AG04450 (cell line): ENCODE measurements at regions not wholly inside any gene's neighbourhood (a gene's known extent, or its start where the extent isn't known, plus 50 kb on each side); places are given as distances from the start of the nearest gene placed in this dataset.

ENCODE experiments used
- CTCF ChIA-PET: fragments of 300-600, 350-600 bp; formaldehyde crosslinking; extraction: SDS; loops from one replicate; lab custom pipeline; 2022; ENCODE audit warnings: antibody characterized with exemption, inconsistent platforms; lab: Charles Lee
- POLR2A ChIA-PET: fragments of 350-600 bp; formaldehyde crosslinking; extraction: SDS; loops from one replicate; lab custom pipeline; 2021; ENCODE audit warnings: antibody characterized with exemption, inconsistent platforms; lab: Yijun Ruan, JAX
- DNase-seq: peaks from one replicate; pipeline ENCODE4 v3.0.0-alpha.2; 2011; ENCODE audit warnings: low read depth, low spot score
- H3K27ac ChIP-seq: one replicate; pipeline ENCODE4 v1.5.1; 2012; ENCODE audit warnings: low read depth, low read length, control low read depth
- H3K27me3 ChIP-seq: one replicate; pipeline ENCODE4 v1.6.0; 2012; ENCODE audit warnings: low read length; ENCODE audit not compliant: control insufficient read depth, insufficient read depth
- H3K4me3 ChIP-seq: 2 replicates; pipeline ENCODE4 v1.5.1; 2011; ENCODE audit warnings: mild to moderate bottlenecking, low read depth, low read length, control low read depth
- H3K9me3 ChIP-seq: 2 replicates; pipeline ENCODE4 v1.5.1; 2012; ENCODE audit warnings: low read length; ENCODE audit not compliant: control insufficient read depth, insufficient read depth
- CTCF ChIP-seq: IDR thresholded peaks from 2 replicates; pipeline ENCODE4 v1.5.1; 2011; ENCODE audit warnings: low read depth, low read length, control low read depth, inconsistent platforms

DNA sequence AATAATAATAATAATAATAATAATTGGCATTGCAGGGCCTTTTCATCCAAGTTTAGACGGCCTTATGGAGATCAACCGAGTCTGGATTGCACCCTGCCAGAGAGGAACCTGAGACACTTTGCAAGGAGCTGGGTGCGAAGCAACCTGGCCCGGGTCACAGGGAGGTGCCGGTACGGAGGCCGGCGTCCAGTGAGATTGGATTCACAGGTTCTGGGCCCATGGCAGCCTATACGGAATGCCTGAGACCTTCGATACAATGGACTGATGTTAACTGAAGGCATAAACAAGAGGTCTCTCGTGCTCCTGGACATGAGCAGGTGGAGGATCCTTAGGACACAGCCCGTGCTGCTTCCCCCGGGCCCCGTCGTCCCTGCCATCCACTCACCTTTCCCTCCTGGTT is 416.5 kb upstream of the SALL3 start:
- no peak for DNase-seq
- Histone ChIP-seq H3K27me3 (no peaks in the 10 kb centered on the region), H3K9me3 (peaks cover 78% of the 10 kb centered on the region), H3K27ac (no peak overlapping the region), H3K4me3 (no peak overlapping the region)
- TF ChIP-seq CTCF: no peak
- POLR2A ChIA-PET: no interaction called here
- CTCF ChIA-PET: no interaction called here

DNA sequence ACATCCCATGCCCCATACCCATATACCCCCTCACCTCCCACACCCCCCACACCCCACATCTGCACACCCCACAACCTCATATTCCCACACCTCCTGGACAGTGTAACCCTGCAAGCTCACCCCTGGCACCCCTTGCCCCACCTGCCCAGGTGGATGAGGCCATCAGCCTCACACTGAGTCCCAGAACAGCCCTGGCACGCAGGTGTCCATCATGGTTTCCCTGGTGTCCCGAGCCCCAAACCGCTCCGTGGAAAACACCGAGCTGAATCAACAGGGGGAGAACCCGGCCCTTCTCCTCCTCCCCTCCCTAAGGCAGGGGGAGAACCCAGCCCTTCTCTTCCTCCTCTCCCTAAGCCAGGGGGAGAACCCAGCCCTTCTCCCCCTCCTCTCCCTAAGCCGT is 415.6 kb upstream of the SALL3 start:
- no peak for TF ChIP-seq CTCF
- H3K27ac ChIP-seq: no peak overlapping the region
- peaks cover 68% of the 10 kb centered on the region for H3K9me3 ChIP-seq
- no peaks in the 10 kb centered on the region for H3K27me3 ChIP-seq
- H3K4me3 ChIP-seq: no peak overlapping the region
- ChIA-PET CTCF (no interaction called here), POLR2A (no interaction called here)
- no peak for DNase-seq

DNA sequence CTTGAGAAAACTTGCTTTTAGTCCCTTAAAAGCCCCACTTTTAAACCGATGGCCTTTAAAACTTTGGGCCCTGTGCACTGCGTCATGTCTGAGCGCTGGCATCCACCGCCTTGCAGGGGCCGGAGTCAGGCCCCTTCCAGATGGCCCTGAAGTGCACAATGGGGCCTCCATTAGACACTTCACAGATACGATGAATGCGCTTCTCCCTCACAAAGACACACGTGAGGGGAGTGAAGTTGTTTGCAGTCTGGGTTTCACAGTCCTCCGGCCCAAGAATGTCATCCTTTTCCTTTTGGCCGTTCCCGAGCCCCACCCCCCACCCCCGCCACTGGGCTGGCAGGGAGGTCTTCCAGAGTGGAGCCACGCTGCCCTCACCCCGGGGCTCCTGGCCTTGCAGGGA is 415.1 kb upstream of the SALL3 start:
- TF ChIP-seq CTCF: no peak
- no peak overlapping the region for H3K4me3 ChIP-seq
- POLR2A ChIA-PET: no interaction called here
- no peak for DNase-seq
- H3K9me3 ChIP-seq: peaks cover 64% of the 10 kb centered on the region
- CTCF ChIA-PET: no interaction called here
- no peaks in the 10 kb centered on the region for H3K27me3 ChIP-seq
- H3K27ac ChIP-seq: no peak overlapping the region

DNA sequence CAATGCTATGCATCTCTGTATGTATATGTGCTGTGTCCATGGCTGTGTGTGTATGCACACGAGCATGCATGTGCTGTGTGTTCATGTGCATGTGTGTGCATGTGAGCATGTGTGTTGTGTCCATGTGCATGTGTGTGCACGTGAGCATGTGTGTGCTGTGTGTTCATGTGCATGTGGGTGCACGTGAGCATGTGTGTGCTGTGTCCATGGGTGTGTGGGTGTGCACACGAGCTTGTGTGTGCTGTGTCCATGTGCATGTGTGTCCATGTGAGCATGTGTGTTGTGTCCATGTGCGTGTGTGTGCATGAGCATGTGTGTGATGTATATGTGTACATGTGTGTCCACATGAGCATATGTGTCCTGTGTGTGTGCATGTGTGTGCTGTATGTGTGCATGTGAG is 414.4 kb upstream of the SALL3 start:
- CTCF ChIA-PET: no interaction called here
- Histone ChIP-seq H3K27me3 (no peaks in the 10 kb centered on the region), H3K4me3 (no peak overlapping the region), H3K9me3 (peaks cover 56% of the 10 kb centered on the region), H3K27ac (no peak overlapping the region)
- TF ChIP-seq CTCF: no peak
- POLR2A ChIA-PET: no interaction called here
- DNase-seq: no peak

DNA sequence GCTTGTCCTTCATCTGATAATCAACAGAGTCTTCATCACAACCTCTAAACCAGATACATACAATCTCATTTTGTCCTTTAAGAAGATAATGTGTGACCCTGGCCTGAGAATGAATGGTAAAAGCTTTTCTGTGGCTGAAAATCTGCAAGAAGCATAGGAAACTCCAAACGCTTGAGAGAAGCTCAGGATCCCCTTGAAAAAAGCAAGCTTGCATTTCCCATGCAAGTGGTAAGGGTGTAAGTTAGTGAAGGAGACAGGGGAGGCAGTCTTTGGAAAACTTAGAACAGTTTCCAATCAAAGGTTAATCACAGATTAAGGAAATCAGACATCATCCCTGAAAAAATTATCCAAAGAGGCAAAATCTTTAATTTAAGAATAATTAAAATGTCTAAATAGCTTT is 413.6 kb upstream of the SALL3 start:
- Histone ChIP-seq H3K27me3 (no peaks in the 10 kb centered on the region), H3K27ac (no peak overlapping the region), H3K4me3 (no peak overlapping the region), H3K9me3 (peaks cover 53% of the 10 kb centered on the region)
- DNase-seq: no peak
- ChIA-PET CTCF (no interaction called here), POLR2A (no interaction called here)
- TF ChIP-seq CTCF: no peak
